ACC112 (cell line): ENCODE measurements at regions not wholly inside any gene's neighbourhood (a gene's known extent, or its start where the extent isn't known, plus 50 kb on each side); places are given as distances from the start of the nearest gene placed in this dataset.
A peak's percentile ranks its signal among the peaks of the same experiment; 100 is the strongest.
"Not testable (repeated sequence)": the region's sequence is repeated elsewhere in the genome, so short reads cannot be mapped to it uniquely, and the experiment has no call there.

Experiments
- H2AFZ ChIP-seq: fragments of 200-600 bp; sonication (generic); one replicate; pipeline ENCODE4 v1.6.0; 2017; ENCODE audit warnings: antibody characterized with exemption, low read length; ENCODE audit not compliant: unreplicated experiment
- H3K27ac ChIP-seq: fragments of 200-600 bp; sonication (generic); 2 replicates; pipeline ENCODE4 v1.5.1; 2014; ENCODE audit warnings: low read depth, mild to moderate bottlenecking, antibody characterized with exemption, low read length, moderate library complexity
- H3K27me3 ChIP-seq: fragments of 200-600 bp; sonication (generic); 2 replicates; pipeline ENCODE4 v1.6.1; 2014; ENCODE audit warnings: mild to moderate bottlenecking, antibody characterized with exemption, low read length, moderate library complexity, mixed read lengths; ENCODE audit not compliant: insufficient read depth
- H3K36me3 ChIP-seq: fragments of 200-600 bp; sonication (generic); 2 replicates; pipeline ENCODE4 v1.6.1; 2016; ENCODE audit warnings: mild to moderate bottlenecking, antibody characterized with exemption, low read length, moderate library complexity, mixed read lengths; ENCODE audit not compliant: insufficient read depth
- H3K4me1 ChIP-seq: fragments of 200-600 bp; sonication (generic); one replicate; pipeline ENCODE4 v1.6.1; 2016; ENCODE audit warnings: low read length, mixed read lengths; ENCODE audit not compliant: insufficient read depth, unreplicated experiment, control insufficient read depth
- H3K4me3 ChIP-seq: fragments of 200-600 bp; sonication (generic); 2 replicates; pipeline ENCODE4 v1.5.1; 2014; ENCODE audit warnings: mild to moderate bottlenecking, low read depth, low read length
- H3K79me2 ChIP-seq: fragments of 200-600 bp; sonication (generic); one replicate; pipeline ENCODE4 v1.6.0; 2016; ENCODE audit warnings: low read length; ENCODE audit not compliant: control insufficient read depth, unreplicated experiment, insufficient read depth

GRCh38 chr14:26319139-26319864 is 278.5 kb downstream of the NOVA1 start:
- Histone ChIP-seq H2AFZ (no peak overlapping the region), H3K36me3 (no peaks in the 10 kb centered on the region), H3K79me2 (no peaks in the 10 kb centered on the region), H3K4me1 (no peaks in the 10 kb centered on the region), H3K4me3 (no peak overlapping the region), H3K27ac (no peak overlapping the region), H3K27me3 (peaks cover 10% of the 10 kb centered on the region; the same call in 1 of the 2 replicates)

- H3K79me2 ChIP-seq = no peaks in the 10 kb centered on the region
- no peak overlapping the region for H2AFZ ChIP-seq
- no peak overlapping the region for H3K4me3 ChIP-seq
- H3K4me1 ChIP-seq = no peaks in the 10 kb centered on the region
- peaks cover 12% of the 10 kb centered on the region; the same call in 1 of the 2 replicates for H3K27me3 ChIP-seq
- H3K36me3 ChIP-seq = no peaks in the 10 kb centered on the region
- no peak overlapping the region for H3K27ac ChIP-seq
These were observed 293.8 kb downstream of the NOVA1 start for GRCh38 chr14:26304056-26304455.

- Histone ChIP-seq H3K4me3 (no peak overlapping the region), H3K36me3 (no peaks in the 10 kb centered on the region), H2AFZ (no peak overlapping the region), H3K27me3 (no peaks in the 10 kb centered on the region), H3K4me1 (peaks cover 9% of the 10 kb centered on the region), H3K79me2 (no peaks in the 10 kb centered on the region), H3K27ac (no peak overlapping the region)
These were observed 303.9 kb downstream of the NOVA1 start for GRCh38 chr14:26293909-26294308.

- H3K4me3 ChIP-seq = no peak overlapping the region
- H3K4me1 ChIP-seq = peaks cover 20% of the 10 kb centered on the region
- H3K36me3 ChIP-seq = no peaks in the 10 kb centered on the region
- no peaks in the 10 kb centered on the region for H3K27me3 ChIP-seq
- H3K79me2 ChIP-seq = no peaks in the 10 kb centered on the region
- H2AFZ ChIP-seq = no peak overlapping the region
- H3K27ac ChIP-seq = peak overlapping the region; percentile 60
These were observed 307.8 kb downstream of the NOVA1 start for GRCh38 chr14:26289891-26290486.

- Histone ChIP-seq H3K79me2 (no peaks in the 10 kb centered on the region), H3K27ac (no peak overlapping the region), H2AFZ (peak overlapping the region; percentile 74), H3K4me1 (peaks cover 20% of the 10 kb centered on the region), H3K4me3 (no peak overlapping the region), H3K36me3 (no peaks in the 10 kb centered on the region), H3K27me3 (no peaks in the 10 kb centered on the region)
These were observed 311.0 kb downstream of the NOVA1 start for GRCh38 chr14:26286913-26287205.

GRCh38 chr14:26286081-26286912 is 311.5 kb downstream of the NOVA1 start:
- H3K27me3 ChIP-seq = no peaks in the 10 kb centered on the region
- no peaks in the 10 kb centered on the region for H3K36me3 ChIP-seq
- H3K27ac ChIP-seq = no peak overlapping the region
- H2AFZ ChIP-seq = peak overlapping the region; percentile 74
- peaks cover 26% of the 10 kb centered on the region for H3K4me1 ChIP-seq
- H3K4me3 ChIP-seq = no peak overlapping the region; the same call in 1 of the 2 replicates
- H3K79me2 ChIP-seq = no peaks in the 10 kb centered on the region

GRCh38 chr14:26282578-26282977 is 315.3 kb downstream of the NOVA1 start:
- H3K4me3 ChIP-seq = no peak overlapping the region
- peaks cover 24% of the 10 kb centered on the region for H3K4me1 ChIP-seq
- no peaks in the 10 kb centered on the region for H3K27me3 ChIP-seq
- no peaks in the 10 kb centered on the region for H3K79me2 ChIP-seq
- H3K36me3 ChIP-seq = no peaks in the 10 kb centered on the region
- no peak overlapping the region for H3K27ac ChIP-seq
- H2AFZ ChIP-seq = peak overlapping the region; percentile 63

GRCh38 chr14:26282011-26282410 is 315.8 kb downstream of the NOVA1 start:
- not testable (repeated sequence) for H3K27me3 ChIP-seq, H3K36me3 ChIP-seq, H3K4me3 ChIP-seq, H3K79me2 ChIP-seq
- peaks cover 24% of the 10 kb centered on the region for H3K4me1 ChIP-seq
- peak overlapping the region; percentile 70 for H3K27ac ChIP-seq
- H2AFZ ChIP-seq = peak overlapping the region; percentile 98

GRCh38 chr14:26281280-26281998 is 316.4 kb downstream of the NOVA1 start:
- no peaks in the 10 kb centered on the region for H3K79me2 ChIP-seq
- peak overlapping the region; percentile 98 for H2AFZ ChIP-seq
- no peak overlapping the region for H3K4me3 ChIP-seq
- peak overlapping the region; percentile 70 for H3K27ac ChIP-seq
- H3K27me3 ChIP-seq = no peaks in the 10 kb centered on the region
- H3K36me3 ChIP-seq = no peaks in the 10 kb centered on the region
- H3K4me1 ChIP-seq = peaks cover 23% of the 10 kb centered on the region

- Histone ChIP-seq H3K36me3 (no peaks in the 10 kb centered on the region), H3K79me2 (no peaks in the 10 kb centered on the region), H3K27ac (no peak overlapping the region), H3K4me1 (peaks cover 9% of the 10 kb centered on the region), H3K4me3 (no peak overlapping the region), H3K27me3 (no peaks in the 10 kb centered on the region), H2AFZ (no peak overlapping the region)
These were observed 321.1 kb downstream of the NOVA1 start for GRCh38 chr14:26276757-26277156.
